HCT116 (cell line): ENCODE measurements at regions not wholly inside any gene's neighbourhood (a gene's known extent, or its start where the extent isn't known, plus 50 kb on each side); places are given as distances from the start of the nearest gene placed in this dataset.

Experiments used
- ATAC-seq: fragments of 200-7000 bp; cut with Tn5 transposase; 2 replicates; pipeline ENCODE4 v1.9.1; 2020; ENCODE audit warnings: mild to moderate bottlenecking, moderate library complexity
- BruUV-seq: library from RNA; stranded (reverse); fragments of 400-500 nt; replicated peaks from 2 replicates; lab custom pipeline; 2021; lab: Mats Ljungman, UMichigan
- CTCF ChIA-PET: fragments of 300-600 bp; sonication (Branson Sonifier 250); formaldehyde crosslinking; loops from one replicate; lab custom pipeline; 2021; ENCODE audit warnings: antibody characterized with exemption; lab: Charles Lee
- POLR2A ChIA-PET: fragments of 300-600, 350-600 bp; sonication (Branson Sonifier 250); formaldehyde crosslinking; loops from one replicate; lab custom pipeline; 2021; ENCODE audit warnings: antibody characterized with exemption; lab: Charles Lee
- RAD21 ChIA-PET, 2 experiments: fragments of 300-600 bp; sonication (Branson Sonifier 250); formaldehyde crosslinking; loops; one replicate each; lab custom pipeline; 2023; ENCODE audit warnings: low total read pairs in 2 of 2; ENCODE audit not compliant: uncharacterized antibody in 2 of 2, unreplicated experiment in 2 of 2, low non-redundant PET in 1 of 2; lab: Charles Lee
- DNase-seq: peaks from one replicate; pipeline ENCODE4 v3.0.0-alpha.2; 2010; ENCODE audit warnings: low read depth, low spot score
- H2AFZ ChIP-seq: fragments of 200-600 bp; shearing (Covaris generic), sonication (generic); 2 replicates; pipeline ENCODE4 v1.6.1; 2017; ENCODE audit warnings: low read depth, mixed run types, mixed read lengths, antibody characterized with exemption, low read length; ENCODE audit not compliant: poor library complexity, severe bottlenecking
- H3K27ac ChIP-seq: 2 replicates; pipeline ENCODE4 v1.5.1; 2012; ENCODE audit warnings: low read depth, low read length
- H3K27me3 ChIP-seq: fragments of 200-600 bp; sonication (generic); 2 replicates; pipeline ENCODE4 v1.6.1; 2016; ENCODE audit warnings: mixed run types, low read length, mixed read lengths; ENCODE audit not compliant: insufficient read depth
- H3K36me3 ChIP-seq, 2 experiments: fragments of 200-500 bp in 1 of 2; fragments of 200-600 bp in 1 of 2; sonication (Bioruptor generic) in 1 of 2; sonication (generic) in 1 of 2; 2 replicates each; pipeline versions ENCODE4 v1.5.1 to v1.6.1; 2014 to 2016; ENCODE audit warnings: low read length in 2 of 2, inconsistent platforms in 1 of 2, mixed read lengths in 1 of 2, mixed run types in 1 of 2; ENCODE audit not compliant: insufficient read depth in 2 of 2, control insufficient read depth in 1 of 2
- H3K4me1 ChIP-seq, 2 experiments: fragments of 200-600 bp in 1 of 2; sonication (generic) in 1 of 2; 2 replicates each; pipeline versions ENCODE4 v1.5.1 to v1.6.1; 2012 to 2017; ENCODE audit warnings: low read length in 2 of 2, inconsistent platforms in 1 of 2, mild to moderate bottlenecking in 1 of 2, mixed read lengths in 1 of 2, mixed run types in 1 of 2, moderate library complexity in 1 of 2; ENCODE audit not compliant: insufficient read depth in 2 of 2, control insufficient read depth in 1 of 2
- H3K4me2 ChIP-seq: fragments of 200-600 bp; sonication (generic); 2 replicates; pipeline ENCODE4 v1.6.1; 2017; ENCODE audit warnings: mixed run types, low read length, mixed read lengths
- H3K4me3 ChIP-seq, 2 experiments: fragments of 200-600 bp in 1 of 2; sonication (generic) in 1 of 2; replicated peaks in 1 of 2; 2 replicates each; pipeline ENCODE4 v1.5.1; 2011 to 2016; ENCODE audit warnings: low read length in 2 of 2, control low read depth in 1 of 2, low read depth in 1 of 2, mild to moderate bottlenecking in 1 of 2, mixed read lengths in 1 of 2, mixed run types in 1 of 2
- H3K79me2 ChIP-seq: fragments of 200-600 bp; sonication (generic); 2 replicates; pipeline ENCODE4 v1.6.1; 2017; ENCODE audit warnings: mild to moderate bottlenecking, mixed run types, low read length, moderate library complexity, mixed read lengths; ENCODE audit not compliant: insufficient read depth
- H3K9ac ChIP-seq: fragments of 200-600 bp; sonication (generic); 2 replicates; pipeline ENCODE4 v1.6.1; 2016; ENCODE audit warnings: low read length, mixed read lengths
- H3K9me2 ChIP-seq: fragments of 200-600 bp; sonication (generic), shearing (Covaris generic); 2 replicates; pipeline ENCODE4 v1.6.1; 2017; ENCODE audit warnings: mixed run types, mild to moderate bottlenecking, moderate library complexity; ENCODE audit not compliant: insufficient read depth
- H3K9me3 ChIP-seq, 2 experiments: fragments of 200-500 bp in 1 of 2; fragments of 200-600 bp in 1 of 2; sonication (Bioruptor generic) in 1 of 2; sonication (generic) in 1 of 2; 2 replicates each; pipeline ENCODE4 v1.6.1; 2014 to 2017; ENCODE audit warnings: low read length in 2 of 2, mixed read lengths in 2 of 2, inconsistent platforms in 1 of 2, low read depth in 1 of 2, mild to moderate bottlenecking in 1 of 2, mixed run types in 1 of 2, moderate library complexity in 1 of 2; ENCODE audit not compliant: control insufficient read depth in 1 of 2, insufficient read depth in 1 of 2
- H4K20me1 ChIP-seq: fragments of 200-600 bp; sonication (generic), shearing (Covaris generic); 2 replicates; pipeline ENCODE4 v1.6.1; 2017; ENCODE audit warnings: mixed run types, mild to moderate bottlenecking, moderate library complexity; ENCODE audit not compliant: insufficient read depth
- FOSL1 ChIP-seq: IDR thresholded peaks from 2 replicates; pipeline ENCODE4 v1.6.1; 2012; ENCODE audit warnings: low read depth
- RAD21 ChIP-seq: IDR thresholded peaks from 2 replicates; pipeline ENCODE4 v1.6.1; 2012; ENCODE audit warnings: low read depth, mild to moderate bottlenecking
- SRF ChIP-seq: IDR thresholded peaks from 2 replicates; pipeline ENCODE4 v1.6.1; 2012; ENCODE audit warnings: low read depth
- YY1 ChIP-seq: IDR thresholded peaks from 2 replicates; pipeline ENCODE4 v1.6.1; 2011; ENCODE audit warnings: low read length, low read depth, moderate library complexity, mild to moderate bottlenecking; ENCODE audit not compliant: insufficient replicate concordance; ENCODE audit errors: extremely low read depth
- intact Hi-C: fragments of 100-400 bp; cut with micrococcal nuclease; formaldehyde crosslinking; loops from 2 replicates; pipeline ENCODE4 v1.10.0; 2022
- TF ChIP-seq, protein P1 (sequence below): IDR thresholded peaks from 2 replicates; pipeline ENCODE4 v1.6.1; 2012; ENCODE audit warnings: low read depth
- TF ChIP-seq, protein P2 (sequence below): IDR thresholded peaks from 2 replicates; pipeline ENCODE4 v1.6.1; 2011; ENCODE audit warnings: mild to moderate bottlenecking, low read length, moderate library complexity; ENCODE audit not compliant: insufficient replicate concordance; ENCODE audit errors: extremely low read depth

GRCh38 chr22:27336151-27337090, 465.1 kb downstream of the MN1 start:
- Histone ChIP-seq H3K4me2 (no peak overlapping the region), H3K9me3 (no peaks in the 10 kb centered on the region), H3K4me1 (no peaks in the 10 kb centered on the region), H3K4me3 (no peak overlapping the region), H3K27ac (no peak overlapping the region), H4K20me1 (no peaks in the 10 kb centered on the region; the same call in 1 of the 2 replicates), H3K9ac (no peak overlapping the region), H2AFZ (no peak overlapping the region), H3K27me3 (peaks cover 40% of the 10 kb centered on the region), H3K79me2 (no peaks in the 10 kb centered on the region), H3K9me2 (no peaks in the 10 kb centered on the region), H3K36me3 (no peaks in the 10 kb centered on the region)
- no peak for TF ChIP-seq YY1
- TF ChIP-seq FOSL1: no peak
- no peak for TF ChIP-seq RAD21
- TF ChIP-seq, protein P1, sequence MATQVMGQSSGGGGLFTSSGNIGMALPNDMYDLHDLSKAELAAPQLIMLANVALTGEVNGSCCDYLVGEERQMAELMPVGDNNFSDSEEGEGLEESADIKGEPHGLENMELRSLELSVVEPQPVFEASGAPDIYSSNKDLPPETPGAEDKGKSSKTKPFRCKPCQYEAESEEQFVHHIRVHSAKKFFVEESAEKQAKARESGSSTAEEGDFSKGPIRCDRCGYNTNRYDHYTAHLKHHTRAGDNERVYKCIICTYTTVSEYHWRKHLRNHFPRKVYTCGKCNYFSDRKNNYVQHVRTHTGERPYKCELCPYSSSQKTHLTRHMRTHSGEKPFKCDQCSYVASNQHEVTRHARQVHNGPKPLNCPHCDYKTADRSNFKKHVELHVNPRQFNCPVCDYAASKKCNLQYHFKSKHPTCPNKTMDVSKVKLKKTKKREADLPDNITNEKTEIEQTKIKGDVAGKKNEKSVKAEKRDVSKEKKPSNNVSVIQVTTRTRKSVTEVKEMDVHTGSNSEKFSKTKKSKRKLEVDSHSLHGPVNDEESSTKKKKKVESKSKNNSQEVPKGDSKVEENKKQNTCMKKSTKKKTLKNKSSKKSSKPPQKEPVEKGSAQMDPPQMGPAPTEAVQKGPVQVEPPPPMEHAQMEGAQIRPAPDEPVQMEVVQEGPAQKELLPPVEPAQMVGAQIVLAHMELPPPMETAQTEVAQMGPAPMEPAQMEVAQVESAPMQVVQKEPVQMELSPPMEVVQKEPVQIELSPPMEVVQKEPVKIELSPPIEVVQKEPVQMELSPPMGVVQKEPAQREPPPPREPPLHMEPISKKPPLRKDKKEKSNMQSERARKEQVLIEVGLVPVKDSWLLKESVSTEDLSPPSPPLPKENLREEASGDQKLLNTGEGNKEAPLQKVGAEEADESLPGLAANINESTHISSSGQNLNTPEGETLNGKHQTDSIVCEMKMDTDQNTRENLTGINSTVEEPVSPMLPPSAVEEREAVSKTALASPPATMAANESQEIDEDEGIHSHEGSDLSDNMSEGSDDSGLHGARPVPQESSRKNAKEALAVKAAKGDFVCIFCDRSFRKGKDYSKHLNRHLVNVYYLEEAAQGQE: no peak
- TF ChIP-seq, protein P2, sequence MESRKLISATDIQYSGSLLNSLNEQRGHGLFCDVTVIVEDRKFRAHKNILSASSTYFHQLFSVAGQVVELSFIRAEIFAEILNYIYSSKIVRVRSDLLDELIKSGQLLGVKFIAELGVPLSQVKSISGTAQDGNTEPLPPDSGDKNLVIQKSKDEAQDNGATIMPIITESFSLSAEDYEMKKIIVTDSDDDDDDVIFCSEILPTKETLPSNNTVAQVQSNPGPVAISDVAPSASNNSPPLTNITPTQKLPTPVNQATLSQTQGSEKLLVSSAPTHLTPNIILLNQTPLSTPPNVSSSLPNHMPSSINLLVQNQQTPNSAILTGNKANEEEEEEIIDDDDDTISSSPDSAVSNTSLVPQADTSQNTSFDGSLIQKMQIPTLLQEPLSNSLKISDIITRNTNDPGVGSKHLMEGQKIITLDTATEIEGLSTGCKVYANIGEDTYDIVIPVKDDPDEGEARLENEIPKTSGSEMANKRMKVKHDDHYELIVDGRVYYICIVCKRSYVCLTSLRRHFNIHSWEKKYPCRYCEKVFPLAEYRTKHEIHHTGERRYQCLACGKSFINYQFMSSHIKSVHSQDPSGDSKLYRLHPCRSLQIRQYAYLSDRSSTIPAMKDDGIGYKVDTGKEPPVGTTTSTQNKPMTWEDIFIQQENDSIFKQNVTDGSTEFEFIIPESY: no peak
- TF ChIP-seq SRF: no peak
- no peak for DNase-seq
- POLR2A ChIA-PET: no interaction called here
- ATAC-seq: no peak
- RAD21 ChIA-PET: interaction anchor here in 1 of 2 experiments (0.5 kb wide), 1 partner anchor 185 kb away, joined by 3 read pairs; no protein-coding TSS in a partner anchor
- intact Hi-C loops: no loop called here
- no TSS peak for BruUV-seq
- CTCF ChIA-PET: no interaction called here
